SU-DHL-6 (cell line): ENCODE measurements at regions not wholly inside any gene's neighbourhood (a gene's known extent, or its start where the extent isn't known, plus 50 kb on each side); places are given as distances from the start of the nearest gene placed in this dataset.

Experiments
- EZH2phosphoT487 ChIP-seq: fragments of 200-600 bp; sonication (generic), shearing (Covaris generic); conservative IDR thresholded peaks from 2 replicates; pipeline ENCODE4 v1.6.1; 2018; ENCODE audit warnings: mild to moderate bottlenecking, antibody characterized with exemption, low read length, moderate library complexity, mixed read lengths
- TF ChIP-seq, protein P1 (sequence below): fragments of 200-600 bp; sonication (generic); IDR thresholded peaks from one replicate; pipeline ENCODE4 v1.5.1; 2017; ENCODE audit warnings: antibody characterized with exemption, mild to moderate bottlenecking, low read length, moderate library complexity; ENCODE audit not compliant: insufficient read depth, poor library complexity, severe bottlenecking

DNA sequence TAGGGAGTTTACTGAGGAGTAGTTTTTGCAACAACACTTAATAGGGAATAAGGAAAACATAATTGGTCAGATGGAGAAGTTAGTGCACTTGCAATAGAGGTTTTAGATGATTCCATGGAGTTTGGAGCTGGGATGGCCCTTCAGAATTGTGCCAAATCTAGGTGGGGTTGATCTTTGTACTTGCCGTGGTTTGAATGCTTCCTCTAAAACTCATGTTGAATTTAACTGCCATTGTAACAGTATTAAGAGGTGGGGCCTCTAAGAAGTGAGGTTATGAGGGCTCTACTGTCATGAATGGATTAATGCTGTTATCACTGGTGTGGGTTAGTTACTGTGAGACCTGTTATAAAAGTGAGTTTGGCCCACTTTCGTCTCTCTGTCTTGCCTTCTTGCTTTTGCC is 94.4 kb upstream of the BOD1L1 start:
- TF ChIP-seq, protein P1, sequence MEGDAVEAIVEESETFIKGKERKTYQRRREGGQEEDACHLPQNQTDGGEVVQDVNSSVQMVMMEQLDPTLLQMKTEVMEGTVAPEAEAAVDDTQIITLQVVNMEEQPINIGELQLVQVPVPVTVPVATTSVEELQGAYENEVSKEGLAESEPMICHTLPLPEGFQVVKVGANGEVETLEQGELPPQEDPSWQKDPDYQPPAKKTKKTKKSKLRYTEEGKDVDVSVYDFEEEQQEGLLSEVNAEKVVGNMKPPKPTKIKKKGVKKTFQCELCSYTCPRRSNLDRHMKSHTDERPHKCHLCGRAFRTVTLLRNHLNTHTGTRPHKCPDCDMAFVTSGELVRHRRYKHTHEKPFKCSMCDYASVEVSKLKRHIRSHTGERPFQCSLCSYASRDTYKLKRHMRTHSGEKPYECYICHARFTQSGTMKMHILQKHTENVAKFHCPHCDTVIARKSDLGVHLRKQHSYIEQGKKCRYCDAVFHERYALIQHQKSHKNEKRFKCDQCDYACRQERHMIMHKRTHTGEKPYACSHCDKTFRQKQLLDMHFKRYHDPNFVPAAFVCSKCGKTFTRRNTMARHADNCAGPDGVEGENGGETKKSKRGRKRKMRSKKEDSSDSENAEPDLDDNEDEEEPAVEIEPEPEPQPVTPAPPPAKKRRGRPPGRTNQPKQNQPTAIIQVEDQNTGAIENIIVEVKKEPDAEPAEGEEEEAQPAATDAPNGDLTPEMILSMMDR: no peak
- no peak for TF ChIP-seq EZH2phosphoT487
